Frontal cortex (tissue), 3 donors: ENCODE measurements at regions not wholly inside any gene's neighbourhood (a gene's known extent, or its start where the extent isn't known, plus 50 kb on each side); places are given as distances from the start of the nearest gene placed in this dataset.

Experiments used
- DNase-seq, 2 donors: peaks; one replicate each; pipeline ENCODE4 v3.0.0; 2012; ENCODE audit warnings: low spot score in 2 of 2
- FAIRE-seq: peaks from 2 replicates; lab custom pipeline; 2012; peaks lifted over from hg19 to GRCh38; lab: Jason Lieb, UNC
- donor health status: control.
- donor health status: control.
- donor health status: control.

GRCh38 chr11:19661827-19662226 is 50.8 kb upstream of the NAV2 start:
- DNase-seq (no peak), FAIRE-seq (no peak)

GRCh38 chr11:19660076-19660475 is 52.6 kb upstream of the NAV2 start:
- DNase-seq (no peak), FAIRE-seq (no peak)

DNA sequence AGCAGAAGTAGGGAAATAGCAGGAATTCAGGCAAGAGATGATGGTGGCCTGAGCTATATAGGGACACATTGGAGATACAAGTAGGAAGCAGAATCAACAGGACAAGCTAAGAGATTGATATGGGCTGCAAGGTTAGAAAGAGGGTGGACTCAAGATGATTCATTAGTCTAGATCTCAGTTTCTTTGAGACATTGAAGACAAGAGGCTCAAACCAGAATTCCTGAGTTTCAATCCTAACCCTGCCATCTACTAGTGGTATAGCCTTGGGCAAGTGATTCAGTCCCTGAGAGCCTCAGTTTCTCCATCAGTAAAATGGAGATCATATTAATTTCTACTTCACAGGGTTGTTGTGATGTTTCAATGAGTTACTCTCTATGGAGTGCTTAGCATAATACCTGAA is 53.1 kb upstream of the NAV2 start:
- FAIRE-seq, result no peak

DNA sequence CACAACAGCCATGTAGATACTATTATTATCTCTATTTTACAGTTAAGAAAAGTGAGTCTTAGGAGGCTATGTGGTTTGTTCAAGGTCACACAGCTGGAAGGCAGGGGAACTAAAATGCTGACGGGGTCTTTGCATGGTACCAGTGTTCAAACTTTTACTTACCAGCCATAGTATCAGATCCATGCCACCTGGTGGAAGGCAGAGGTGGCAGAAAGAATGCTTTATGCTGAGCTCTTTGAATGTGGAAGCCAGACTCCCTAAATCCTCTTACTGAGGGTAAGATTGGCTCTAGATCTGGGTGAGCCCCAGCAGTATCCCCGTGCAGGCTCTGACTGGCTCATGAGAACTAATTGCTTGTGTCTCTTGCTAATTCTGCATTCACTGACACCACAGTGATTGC is 54.3 kb upstream of the NAV2 start:
- no peak for FAIRE-seq
- no peak for DNase-seq

More for the DNA sequence above, 53.1 kb upstream of the NAV2 start:
- no peak for DNase-seq

- no peak for DNase-seq
- FAIRE-seq, result no peak
Measured at GRCh38 chr11:19656140-19656541, 56.5 kb upstream of the NAV2 start.

DNA sequence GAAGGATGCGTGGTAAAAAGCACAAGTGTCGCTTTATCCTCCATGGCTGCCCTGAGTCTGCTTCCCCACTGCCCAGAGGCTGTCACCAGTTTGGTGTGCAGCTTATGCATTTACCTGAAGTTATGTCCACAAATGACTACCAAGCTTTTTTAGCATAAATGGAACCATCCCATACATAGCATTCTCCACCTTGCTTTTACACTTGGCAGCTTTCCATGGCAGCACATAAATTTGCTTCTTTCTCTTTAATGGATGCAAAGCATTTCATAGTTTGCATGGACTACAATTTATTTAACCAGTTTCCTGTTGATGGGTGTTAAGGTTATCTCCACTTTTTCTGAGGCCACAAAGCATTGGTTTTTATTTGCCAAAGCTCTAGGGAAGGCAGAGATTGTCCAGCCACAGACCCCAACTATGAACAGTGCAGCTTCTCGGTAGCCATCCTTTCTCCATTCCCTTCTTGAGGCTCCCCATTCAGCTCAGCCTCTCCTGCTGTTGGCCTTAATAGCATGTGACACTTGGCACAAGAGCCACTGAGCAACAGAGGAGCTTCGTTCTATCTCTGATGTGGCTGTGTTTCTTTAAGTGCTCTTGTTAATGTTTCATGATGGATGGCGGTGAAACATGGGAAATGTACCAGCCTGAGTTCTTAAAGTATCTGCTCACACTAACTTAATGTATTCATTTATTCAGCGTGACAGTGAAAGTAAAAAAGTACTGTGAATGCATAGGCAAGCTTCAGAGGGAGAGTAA is 59.8 kb upstream of the NAV2 start:
- DNase-seq (no peak), FAIRE-seq (no peak)

DNA sequence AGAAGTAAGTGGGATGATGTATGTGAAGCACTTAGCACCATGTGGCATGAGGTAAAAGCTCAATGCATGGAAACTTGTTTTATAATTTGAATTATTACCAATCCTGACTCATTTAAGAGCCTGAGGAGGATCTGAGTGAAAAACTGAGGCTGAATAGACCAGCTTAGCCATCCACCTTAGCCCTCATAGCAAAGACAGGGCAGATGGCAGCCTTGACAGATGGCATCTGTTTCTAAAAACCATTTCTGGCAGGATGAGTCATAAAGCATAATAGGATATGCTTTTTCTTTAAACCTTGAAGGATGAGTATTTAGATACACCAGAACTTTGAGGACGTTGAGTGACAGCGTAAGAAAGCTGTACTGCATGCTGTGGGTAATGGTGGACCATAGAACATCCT is 61.0 kb upstream of the NAV2 start:
- FAIRE-seq, result no peak
- no peak for DNase-seq

GRCh38 chr11:19651028-19651427 is 61.6 kb upstream of the NAV2 start:
- FAIRE-seq (no peak), DNase-seq (no peak)

DNA sequence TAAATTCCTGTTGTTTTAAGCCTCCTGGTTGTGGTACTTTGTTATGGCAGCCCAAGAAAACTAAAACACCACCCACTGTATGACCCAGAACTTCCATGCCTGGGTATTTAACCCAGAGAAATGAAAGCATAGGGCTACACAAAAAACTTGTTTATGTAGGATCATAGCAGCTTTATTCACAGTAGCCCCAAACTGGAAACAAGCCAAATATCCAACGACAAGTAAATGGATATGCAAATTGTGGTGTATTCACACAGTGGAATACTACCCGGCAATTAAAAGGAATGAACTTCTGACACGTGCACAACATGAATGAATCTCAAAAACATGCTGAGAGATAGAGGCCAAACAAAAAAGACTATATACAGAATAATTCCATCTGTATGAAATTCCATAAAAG is 62.2 kb upstream of the NAV2 start:
- DNase-seq (no peak), FAIRE-seq (no peak)

GRCh38 chr11:19649751-19650150 is 62.9 kb upstream of the NAV2 start:
- no peak for DNase-seq
- FAIRE-seq, result no peak

GRCh38 chr11:19648321-19648720 is 64.3 kb upstream of the NAV2 start:
- DNase-seq (no peak), FAIRE-seq (no peak)

- FAIRE-seq, result no peak
- no peak for DNase-seq
Measured at GRCh38 chr11:19647816-19648215, 64.8 kb upstream of the NAV2 start.

DNA sequence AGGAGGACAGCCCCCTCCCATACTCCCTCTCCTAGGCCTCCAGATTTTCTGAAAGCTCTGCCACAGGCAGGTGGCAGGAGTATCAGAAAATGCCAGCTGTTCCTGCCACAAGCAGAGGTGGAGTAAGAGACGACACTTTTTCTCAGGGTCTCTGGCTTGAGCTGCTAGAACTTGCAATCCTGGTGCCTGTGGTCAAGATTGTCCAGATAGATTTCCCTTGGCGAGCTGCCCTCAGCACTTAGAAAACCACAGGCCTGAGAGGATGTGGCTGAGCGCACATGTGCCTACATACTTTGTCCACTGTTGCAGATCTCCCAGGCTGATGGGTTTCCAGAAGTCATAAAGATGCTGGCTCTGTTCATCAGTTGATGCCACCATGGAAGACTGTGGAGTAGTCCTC is 65.7 kb upstream of the NAV2 start:
- no peak for DNase-seq
- no peak for FAIRE-seq

GRCh38 chr11:19646308-19646707 is 66.3 kb upstream of the NAV2 start:
- DNase-seq (no peak), FAIRE-seq (no peak)

- FAIRE-seq, result no peak
- DNase-seq, result no peak
Measured at GRCh38 chr11:19644316-19644715, 68.3 kb upstream of the NAV2 start.

GRCh38 chr11:19642185-19643158 is 70.2 kb upstream of the NAV2 start:
- FAIRE-seq (no peak), DNase-seq (no peak)

GRCh38 chr11:19639603-19640105 is 73.0 kb upstream of the NAV2 start:
- no peak for DNase-seq
- no peak for FAIRE-seq

DNA sequence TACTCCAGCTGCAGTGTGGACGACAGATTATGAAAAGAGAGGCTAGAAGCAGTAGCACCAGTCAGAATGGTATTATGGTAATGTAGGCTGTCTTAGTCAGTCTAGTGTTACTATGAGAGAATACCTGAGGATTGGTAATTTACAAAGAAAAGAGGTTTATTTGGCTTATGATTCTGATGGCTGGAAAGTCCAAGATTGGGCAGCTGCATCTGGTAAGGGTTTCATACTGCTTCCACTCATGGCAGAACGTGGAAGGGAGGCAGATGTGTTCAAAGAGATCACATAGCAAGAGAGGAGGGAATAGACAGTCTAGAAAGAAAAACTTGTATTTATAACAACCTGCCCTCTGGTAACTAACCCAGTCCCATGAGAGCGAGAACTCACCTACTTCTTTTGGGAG is 77.3 kb upstream of the NAV2 start:
- DNase-seq, result no peak
- FAIRE-seq, result no peak

GRCh38 chr11:19633276-19633675 is 79.4 kb upstream of the NAV2 start:
- DNase-seq, result no peak
- no peak for FAIRE-seq

DNA sequence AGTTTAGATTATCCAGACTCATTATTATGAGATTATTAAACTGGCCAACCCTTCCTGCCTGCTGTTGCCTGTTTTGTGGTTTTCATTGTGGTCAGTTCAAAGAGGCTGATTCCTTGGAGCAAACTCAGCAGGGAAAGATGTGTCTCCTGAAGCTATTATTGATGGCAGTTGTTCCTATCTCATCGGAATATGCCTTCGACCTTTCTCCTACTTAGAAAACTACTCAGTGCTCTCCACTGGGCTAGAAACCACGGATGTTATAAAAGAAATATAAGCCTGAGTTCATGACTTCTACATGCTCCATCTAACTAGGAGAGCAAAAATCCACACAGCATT is 80.2 kb upstream of the NAV2 start:
- FAIRE-seq (no peak), DNase-seq (no peak)
